UCSD-AML1 (cell line): ENCODE measurements at regions not wholly inside any gene's neighbourhood (a gene's known extent, or its start where the extent isn't known, plus 50 kb on each side); places are given as distances from the start of the nearest gene placed in this dataset.
A peak's percentile ranks its signal among the peaks of the same experiment; 100 is the strongest.

Experiments used
- DNase-seq: peaks from one replicate; lab custom pipeline; 2025; ENCODE audit not compliant: unreplicated experiment; lab: John Stamatoyannopoulos, UW

GRCh38 chr2:57759131-57759530 lies 287.5 kb upstream of the VRK2 start:
- DNase-seq, result no peak

GRCh38 chr2:57759822-57760300 lies 286.7 kb upstream of the VRK2 start:
- DNase-seq, result peak; percentile 81

DNA sequence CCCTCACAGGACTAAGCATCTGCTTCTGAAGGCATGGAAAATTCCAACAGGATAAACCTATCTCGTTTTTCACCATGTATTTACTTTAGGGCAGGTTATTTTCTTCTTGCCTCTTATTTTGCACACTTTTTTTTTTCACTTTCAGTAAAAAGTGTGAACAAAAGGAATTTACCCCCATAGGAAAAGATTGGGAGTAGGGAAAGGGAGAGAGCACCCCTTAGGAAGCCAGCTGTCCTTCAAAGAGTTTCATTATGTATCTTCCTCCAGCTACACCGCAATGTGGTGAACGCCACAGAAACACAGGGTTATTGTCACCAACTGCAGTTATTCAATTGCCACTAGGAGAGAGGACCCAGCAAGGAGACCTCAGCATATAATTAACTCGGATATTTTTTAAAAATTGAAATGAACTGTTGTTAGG lies 286.2 kb upstream of the VRK2 start:
- no peak for DNase-seq

- no peak for DNase-seq
These were observed 269.7 kb upstream of the VRK2 start for GRCh38 chr2:57776916-57777315.

DNA sequence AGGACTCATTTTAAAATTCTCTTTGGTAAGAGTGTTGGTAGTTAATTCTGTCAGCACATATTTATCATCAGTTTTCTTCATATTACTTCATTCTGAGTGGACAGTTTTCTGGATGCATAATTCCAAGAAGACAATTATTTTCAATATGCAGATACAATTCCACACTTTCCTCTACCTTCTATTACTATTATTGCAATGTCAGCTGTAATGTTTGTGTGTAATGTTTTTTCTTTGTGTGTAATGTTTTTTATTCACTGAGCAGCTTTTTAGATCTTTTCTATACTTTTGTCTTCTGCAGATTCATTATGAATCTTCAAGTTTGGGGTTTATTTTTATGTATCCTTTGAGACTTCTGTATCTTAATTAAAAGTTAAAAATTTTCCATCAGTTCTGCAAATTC lies 264.0 kb upstream of the VRK2 start:
- DNase-seq, result no peak

DNA sequence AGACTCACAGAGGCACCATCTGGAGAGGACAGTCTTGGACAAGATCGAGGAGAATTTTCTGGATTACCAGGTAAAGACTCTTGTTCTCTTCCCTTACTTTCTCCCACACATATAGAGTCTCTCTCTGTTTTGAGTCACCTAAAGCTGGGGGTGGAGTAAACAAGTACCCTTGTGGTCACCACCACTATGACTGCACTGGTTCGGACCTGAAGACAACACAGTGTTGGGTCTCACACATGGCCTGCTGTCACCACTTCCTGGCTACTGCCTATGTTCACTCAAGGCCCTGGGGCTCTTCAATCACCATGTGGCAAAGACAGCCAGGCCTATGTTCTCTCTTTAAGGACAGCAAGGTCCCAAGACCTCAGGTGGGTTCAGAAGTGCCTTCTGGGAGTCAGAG lies 253.3 kb upstream of the VRK2 start:
- no peak for DNase-seq

DNA sequence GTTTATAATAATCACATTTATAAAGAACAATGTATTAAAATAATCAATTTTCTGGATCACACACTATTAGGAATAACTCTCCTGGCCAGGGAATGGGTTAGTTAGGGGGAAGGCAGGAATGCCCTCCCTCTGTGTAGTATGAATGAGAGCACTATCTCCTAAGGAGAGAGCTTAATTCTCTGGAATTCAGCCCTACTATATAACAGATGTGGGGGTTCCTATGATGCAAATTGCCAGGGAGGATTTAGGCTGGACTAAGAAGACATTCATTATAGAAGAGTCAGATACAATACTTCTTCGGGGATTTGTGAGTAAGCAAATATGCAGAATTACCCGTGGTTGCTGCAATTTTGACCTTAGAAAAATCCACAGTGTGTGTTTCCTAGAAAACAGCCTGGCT lies 250.1 kb upstream of the VRK2 start:
- DNase-seq, result no peak

DNA sequence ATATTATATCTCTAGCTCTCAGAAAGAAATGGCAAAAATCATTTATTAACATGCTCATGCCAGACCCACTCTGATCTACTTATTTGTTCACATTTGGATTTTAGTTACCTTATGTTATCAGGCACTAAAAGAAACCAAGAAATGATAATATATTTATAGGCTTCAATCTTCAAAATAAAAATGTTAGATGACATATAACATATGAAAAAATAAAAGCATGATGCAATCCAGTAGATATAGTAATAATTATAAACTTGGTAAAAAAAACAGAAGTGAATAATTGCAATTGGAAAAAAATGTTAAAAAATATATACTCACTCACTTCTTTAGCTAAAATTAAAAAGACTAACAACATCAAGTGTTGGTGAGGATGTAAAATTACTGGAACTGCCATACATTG lies 248.3 kb upstream of the VRK2 start:
- DNase-seq, result no peak

- no peak for DNase-seq
These were observed 244.4 kb upstream of the VRK2 start for GRCh38 chr2:57802243-57802642.

DNA sequence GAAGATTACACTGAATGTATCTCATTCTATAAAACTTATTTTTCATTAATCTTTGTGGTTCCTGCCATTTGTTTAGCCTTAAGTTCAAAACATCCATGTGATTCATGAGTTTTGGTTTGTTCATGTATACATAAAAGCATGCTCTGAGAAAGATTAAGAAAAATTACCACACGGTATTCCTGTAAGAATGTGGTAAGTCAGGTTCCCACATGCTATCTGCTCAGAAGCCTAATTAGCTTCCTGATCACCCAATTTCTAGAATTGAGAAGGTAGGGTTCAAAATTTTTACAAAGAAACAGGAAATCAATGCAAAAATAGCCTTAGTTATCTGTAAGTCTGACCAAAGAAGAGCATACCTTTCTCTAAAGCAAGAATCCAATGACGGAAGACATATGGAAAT lies 241.6 kb upstream of the VRK2 start:
- DNase-seq, result no peak

- DNase-seq, result no peak
These were observed 240.1 kb upstream of the VRK2 start for GRCh38 chr2:57806449-57806968.

DNA sequence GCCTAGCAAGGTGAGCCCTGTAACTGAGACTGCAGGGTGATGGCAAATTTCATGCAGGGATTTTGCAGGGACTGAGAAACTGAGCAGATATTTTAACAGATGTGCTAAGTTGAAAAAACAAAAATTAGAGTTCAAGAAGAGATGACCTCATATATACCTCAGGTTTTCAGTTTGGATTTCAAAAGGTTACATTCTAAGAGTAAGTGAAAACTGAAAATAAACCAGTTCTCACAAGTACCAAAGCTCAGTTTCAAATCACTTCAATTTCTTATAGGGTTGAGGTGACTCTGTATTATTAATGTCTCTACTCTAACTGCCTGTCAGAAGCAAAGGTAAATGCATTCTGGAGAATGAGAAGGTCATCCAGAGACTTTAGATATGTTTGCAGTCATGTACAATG lies 237.4 kb upstream of the VRK2 start:
- no peak for DNase-seq

GRCh38 chr2:57821088-57821487 lies 225.5 kb upstream of the VRK2 start:
- DNase-seq, result no peak

DNA sequence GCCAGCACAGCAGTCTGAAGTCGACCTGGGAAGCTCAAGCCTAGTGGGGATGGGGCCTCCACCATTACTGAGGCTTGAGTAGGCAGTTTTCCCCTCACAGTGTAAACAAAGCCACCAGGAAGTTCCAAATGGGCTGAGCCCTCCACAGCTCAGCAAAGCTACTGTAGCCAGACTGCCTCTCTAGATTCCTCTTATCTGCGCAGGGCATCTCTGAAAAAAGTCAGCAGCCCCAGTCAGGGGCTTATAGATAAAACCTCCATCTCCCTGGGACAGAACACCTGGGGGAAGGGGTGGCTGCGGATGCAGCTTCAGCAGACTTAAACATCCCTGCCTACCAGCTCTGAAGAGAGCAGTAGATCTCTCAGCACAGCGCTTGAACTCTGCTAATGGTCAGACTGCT lies 218.4 kb upstream of the VRK2 start:
- no peak for DNase-seq

DNA sequence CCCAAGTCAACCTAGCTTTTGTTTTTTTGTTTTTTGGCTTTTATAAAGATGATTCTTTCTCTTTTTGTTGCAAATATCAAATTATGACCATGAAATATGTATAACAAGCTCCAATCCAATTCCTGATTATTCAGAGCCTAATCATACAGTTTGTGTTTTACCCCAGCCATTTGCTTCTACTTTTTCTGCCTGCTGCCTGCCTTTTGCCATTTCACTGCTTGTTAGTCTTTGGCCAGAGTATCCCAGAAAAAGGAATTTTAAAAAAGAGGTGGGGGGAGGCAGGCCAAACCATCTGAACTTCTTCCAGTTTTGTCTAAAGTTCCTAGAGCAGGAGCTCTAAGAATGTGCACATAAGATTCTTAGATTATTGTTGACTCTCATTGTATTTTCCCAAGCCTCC lies 211.9 kb upstream of the VRK2 start:
- DNase-seq, result no peak

GRCh38 chr2:57842531-57842930 lies 204.1 kb upstream of the VRK2 start:
- no peak for DNase-seq

GRCh38 chr2:57843158-57843557 lies 203.4 kb upstream of the VRK2 start:
- no peak for DNase-seq

GRCh38 chr2:57848723-57849122 lies 197.9 kb upstream of the VRK2 start:
- no peak for DNase-seq

DNA sequence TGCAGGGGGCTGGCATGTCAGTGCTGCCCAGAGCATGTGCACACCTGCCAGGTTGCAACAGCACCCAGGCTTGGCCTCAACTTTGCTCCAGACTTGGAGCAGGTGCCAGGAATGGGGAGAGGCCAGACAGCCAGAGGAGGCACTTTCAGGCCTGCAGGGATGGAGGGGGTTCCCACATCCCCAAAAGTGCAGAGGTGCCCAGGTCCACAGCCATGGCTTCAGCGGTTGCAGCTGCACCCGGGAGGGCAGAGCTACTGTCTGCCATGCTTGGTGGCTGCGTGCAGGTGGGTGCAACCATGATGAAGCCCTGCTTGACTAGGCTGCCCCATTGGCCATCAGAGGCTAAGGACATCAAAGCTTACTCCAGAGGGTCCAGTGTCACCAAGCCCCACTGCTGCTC lies 196.8 kb upstream of the VRK2 start:
- DNase-seq, result no peak

GRCh38 chr2:57850415-57851130 lies 196.0 kb upstream of the VRK2 start:
- DNase-seq, result no peak

DNA sequence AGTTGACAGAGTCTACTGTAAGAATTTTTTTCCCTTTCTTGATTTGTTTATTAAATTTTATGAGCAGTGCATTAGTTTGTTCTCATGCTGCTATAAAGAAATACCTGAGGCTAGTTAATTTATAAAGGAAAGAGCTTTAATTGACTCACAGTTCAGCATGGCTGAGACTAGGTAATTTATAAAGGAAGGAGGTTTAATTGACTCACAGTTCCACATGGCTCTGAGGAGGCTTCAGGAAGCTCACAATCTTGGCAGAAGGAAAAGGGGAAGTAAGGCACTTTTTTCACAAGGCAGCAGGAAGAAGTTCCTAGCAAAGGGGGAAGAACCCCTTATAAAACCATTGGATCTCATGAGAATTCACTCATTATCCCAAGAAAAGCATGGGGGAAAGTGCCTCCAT lies 191.4 kb upstream of the VRK2 start:
- DNase-seq, result no peak

DNA sequence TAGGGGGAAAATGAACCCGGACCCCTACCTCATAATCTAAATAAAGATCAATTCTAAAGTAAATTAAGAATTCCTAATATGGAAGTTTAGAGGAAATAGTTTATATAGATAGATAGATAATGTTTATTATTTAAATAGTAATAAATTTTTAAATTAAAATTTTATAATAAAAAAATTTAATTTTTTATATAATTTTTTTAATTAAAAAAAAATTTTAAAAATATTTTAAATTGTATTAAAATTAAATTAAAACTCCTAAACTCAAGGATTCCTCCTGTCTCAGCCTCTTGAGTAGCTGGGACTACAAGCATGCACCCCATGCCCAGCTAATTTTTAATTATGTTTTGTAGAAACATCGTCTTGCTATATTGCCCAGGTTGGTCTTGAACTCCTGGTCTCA lies 186.9 kb upstream of the VRK2 start:
- no peak for DNase-seq

GRCh38 chr2:57862153-57862552 lies 184.5 kb upstream of the VRK2 start:
- no peak for DNase-seq
